OCI-LY7 (cell line): ENCODE measurements at regions not wholly inside any gene's neighbourhood (a gene's known extent, or its start where the extent isn't known, plus 50 kb on each side); places are given as distances from the start of the nearest gene placed in this dataset.

Experiments used
- BruUV-seq: library from RNA; stranded (reverse); fragments of 400-500 nt; replicated peaks from 2 replicates; lab custom pipeline; 2021; lab: Mats Ljungman, UMichigan
- CTCF ChIA-PET: fragments of 300-600 bp; sonication (Branson Sonifier 250); formaldehyde crosslinking; loops from one replicate; lab custom pipeline; 2022; ENCODE audit warnings: antibody characterized with exemption; ENCODE audit not compliant: unreplicated experiment; lab: Charles Lee
- POLR2A ChIA-PET: fragments of 300-600 bp; sonication (Branson Sonifier 250); formaldehyde crosslinking; loops from one replicate; lab custom pipeline; 2022; ENCODE audit warnings: antibody characterized with exemption; lab: Charles Lee
- DNase-seq: peaks from one replicate; pipeline ENCODE4 v3.0.0-alpha.2; 2015; ENCODE audit warnings: low spot score
- H2AFZ ChIP-seq: fragments of 200-600 bp; sonication (generic), shearing (Covaris generic); 2 replicates; pipeline ENCODE4 v1.6.1; 2014; ENCODE audit warnings: mild to moderate bottlenecking, antibody characterized with exemption, low read length, moderate library complexity
- H3K27ac ChIP-seq: fragments of 200-600 bp; sonication (generic); 2 replicates; pipeline ENCODE4 v1.5.1; 2014; ENCODE audit warnings: mixed run types, low read depth, mild to moderate bottlenecking, moderate library complexity, low read length, inconsistent platforms; ENCODE audit not compliant: poor library complexity, severe bottlenecking
- H3K36me3 ChIP-seq: fragments of 200-600 bp; sonication (generic); 2 replicates; pipeline ENCODE4 v1.6.1; 2014; ENCODE audit warnings: mild to moderate bottlenecking, antibody characterized with exemption, low read length, moderate library complexity, mixed read lengths; ENCODE audit not compliant: insufficient read depth
- H3K4me1 ChIP-seq: fragments of 200-600 bp; sonication (generic); 2 replicates; pipeline ENCODE4 v1.5.1; 2014; ENCODE audit warnings: mild to moderate bottlenecking, low read length; ENCODE audit not compliant: insufficient read depth, poor library complexity, severe bottlenecking
- H3K4me2 ChIP-seq: fragments of 200-600 bp; sonication (generic); 2 replicates; pipeline ENCODE4 v1.6.1; 2014; ENCODE audit warnings: mild to moderate bottlenecking, low read length
- H3K4me3 ChIP-seq: fragments of 200-600 bp; sonication (generic); 2 replicates; pipeline ENCODE4 v1.5.1; 2014; ENCODE audit warnings: mild to moderate bottlenecking, low read depth, low read length; ENCODE audit not compliant: poor library complexity, severe bottlenecking
- H3K79me2 ChIP-seq: fragments of 200-600 bp; sonication (generic); 2 replicates; pipeline ENCODE4 v1.6.1; 2016; ENCODE audit warnings: low read depth, mild to moderate bottlenecking, low read length, moderate library complexity, mixed read lengths; ENCODE audit not compliant: insufficient read depth
- H3K9me2 ChIP-seq: fragments of 200-600 bp; sonication (generic); 2 replicates; pipeline ENCODE4 v1.6.1; 2016; ENCODE audit warnings: mild to moderate bottlenecking, low read length, mixed read lengths; ENCODE audit not compliant: insufficient read depth
- H3K9me3 ChIP-seq: fragments of 200-600 bp; sonication (generic); 2 replicates; pipeline ENCODE4 v1.6.1; 2014; ENCODE audit warnings: mild to moderate bottlenecking, mixed run types, low read length, mixed read lengths
- H4K20me1 ChIP-seq: fragments of 200-600 bp; sonication (generic); 2 replicates; pipeline ENCODE4 v1.6.1; 2014; ENCODE audit warnings: mild to moderate bottlenecking, antibody characterized with exemption, low read length, moderate library complexity, mixed read lengths; ENCODE audit not compliant: insufficient read depth
- CTCF ChIP-seq: fragments of 200-600 bp; sonication (generic); conservative IDR thresholded peaks from 2 replicates; pipeline ENCODE4 v1.5.1; 2014; ENCODE audit warnings: mild to moderate bottlenecking, antibody characterized with exemption, low read length, moderate library complexity, mixed read lengths
- EZH2phosphoT487 ChIP-seq: fragments of 200-600 bp; sonication (generic); IDR thresholded peaks from 2 replicates; pipeline ENCODE4 v1.6.1; 2018; ENCODE audit warnings: low read depth, borderline replicate concordance, mild to moderate bottlenecking, mixed run types, antibody characterized with exemption, low read length, moderate library complexity, mixed read lengths
- intact Hi-C: fragments of 100-400 bp; cut with micrococcal nuclease; formaldehyde crosslinking; loops from one replicate; pipeline ENCODE4 v1.10.0; 2022; ENCODE audit not compliant: unreplicated experiment

- TF ChIP-seq CTCF (no peak), EZH2phosphoT487 (no peak)
- H3K9me3 ChIP-seq: no peaks in the 10 kb centered on the region
- H3K9me2 ChIP-seq: no peaks in the 10 kb centered on the region
- intact Hi-C loops: no loop called here
- H3K36me3 ChIP-seq: no peaks in the 10 kb centered on the region
- H3K4me3 ChIP-seq: no peak overlapping the region
- DNase-seq: no peak
- H3K4me2 ChIP-seq: no peak overlapping the region
- H2AFZ ChIP-seq: no peak overlapping the region
- H3K79me2 ChIP-seq: no peaks in the 10 kb centered on the region
- H3K27ac ChIP-seq: no peak overlapping the region
- BruUV-seq: no TSS peak
- H4K20me1 ChIP-seq: no peaks in the 10 kb centered on the region
- CTCF ChIA-PET: no interaction called here
- H3K4me1 ChIP-seq: no peaks in the 10 kb centered on the region
- POLR2A ChIA-PET: no interaction called here
Measured at GRCh38 chr5:142382186-142382585, 57.4 kb upstream of the SPRY4 start.

GRCh38 chr5:142378737-142379634 lies 54.2 kb upstream of the SPRY4 start:
- CTCF ChIA-PET: no interaction called here
- DNase-seq: no peak
- POLR2A ChIA-PET: no interaction called here
- H3K4me3 ChIP-seq: no peak overlapping the region
- H3K9me3 ChIP-seq: no peaks in the 10 kb centered on the region
- H3K79me2 ChIP-seq: no peaks in the 10 kb centered on the region
- H3K36me3 ChIP-seq: no peaks in the 10 kb centered on the region
- H4K20me1 ChIP-seq: no peaks in the 10 kb centered on the region
- H3K4me2 ChIP-seq: no peak overlapping the region
- no peak overlapping the region for H2AFZ ChIP-seq
- intact Hi-C loops: no loop called here
- BruUV-seq: no TSS peak
- H3K9me2 ChIP-seq: no peaks in the 10 kb centered on the region
- no peak overlapping the region for H3K27ac ChIP-seq
- TF ChIP-seq EZH2phosphoT487 (no peak), CTCF (no peak)
- H3K4me1 ChIP-seq: no peaks in the 10 kb centered on the region

- TF ChIP-seq CTCF (no peak), EZH2phosphoT487 (no peak)
- Histone ChIP-seq H3K4me3 (no peak overlapping the region), H3K9me3 (no peaks in the 10 kb centered on the region), H3K4me1 (no peaks in the 10 kb centered on the region), H3K9me2 (no peaks in the 10 kb centered on the region), H2AFZ (no peak overlapping the region), H3K36me3 (no peaks in the 10 kb centered on the region), H3K4me2 (no peak overlapping the region), H3K79me2 (no peaks in the 10 kb centered on the region), H4K20me1 (no peaks in the 10 kb centered on the region), H3K27ac (no peak overlapping the region)
- intact Hi-C loops: no loop called here
- ChIA-PET CTCF (no interaction called here), POLR2A (interaction anchor here (0.7 kb wide), 1 partner anchor 77 kb away, joined by 3 read pairs; no protein-coding TSS in a partner anchor)
- no TSS peak for BruUV-seq
- no peak for DNase-seq
Measured at GRCh38 chr5:142375944-142376411, 51.2 kb upstream of the SPRY4 start.
